T1000 (cell line): ENCODE measurements at regions not wholly inside any gene's neighbourhood (a gene's known extent, or its start where the extent isn't known, plus 50 kb on each side); places are given as distances from the start of the nearest gene placed in this dataset.

Experiments used
- DNase-seq: peaks from one replicate; lab custom pipeline; 2025; ENCODE audit warnings: mixed read lengths; lab: John Stamatoyannopoulos, UW

DNA sequence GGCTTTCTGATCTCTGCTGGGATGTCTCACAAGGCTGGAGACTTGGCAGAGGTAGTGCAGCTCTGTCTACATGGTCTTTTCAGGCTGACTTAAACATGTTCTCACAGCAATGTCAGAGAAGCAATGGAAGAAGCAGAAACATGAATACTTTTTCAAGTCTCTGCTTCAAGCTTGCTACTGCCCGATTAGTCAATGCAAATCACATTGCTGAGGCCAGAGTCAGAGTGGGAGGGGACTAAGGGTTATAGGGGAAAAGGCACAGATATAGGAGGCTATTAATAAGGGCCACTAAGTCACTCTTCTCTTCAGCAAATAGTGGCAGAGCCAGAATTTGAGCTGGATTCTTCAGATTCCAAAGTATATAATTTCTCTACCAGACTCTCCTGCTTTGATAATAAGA lies 390.5 kb downstream of the TMEM135 start:
- DNase-seq = no peak

DNA sequence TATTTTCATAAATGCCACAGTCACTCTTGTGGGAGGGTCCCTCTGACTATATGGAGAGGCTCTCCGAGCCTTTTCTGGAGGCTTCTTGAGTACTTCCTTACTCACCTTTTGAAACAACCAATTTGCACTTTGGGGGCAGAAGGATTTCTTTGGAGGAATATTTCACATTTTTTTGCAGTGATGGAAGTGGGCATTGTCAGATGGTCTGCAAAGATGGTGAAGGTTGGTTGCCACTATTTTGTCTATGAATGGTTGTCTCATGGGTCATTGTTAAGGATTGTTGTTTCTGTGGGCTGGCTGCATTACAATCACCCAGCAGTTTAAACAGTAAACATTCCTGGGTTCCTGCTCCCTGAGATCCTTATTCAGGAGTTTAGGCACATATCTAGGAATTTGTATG lies 388.2 kb downstream of the TMEM135 start:
- DNase-seq = no peak

DNA sequence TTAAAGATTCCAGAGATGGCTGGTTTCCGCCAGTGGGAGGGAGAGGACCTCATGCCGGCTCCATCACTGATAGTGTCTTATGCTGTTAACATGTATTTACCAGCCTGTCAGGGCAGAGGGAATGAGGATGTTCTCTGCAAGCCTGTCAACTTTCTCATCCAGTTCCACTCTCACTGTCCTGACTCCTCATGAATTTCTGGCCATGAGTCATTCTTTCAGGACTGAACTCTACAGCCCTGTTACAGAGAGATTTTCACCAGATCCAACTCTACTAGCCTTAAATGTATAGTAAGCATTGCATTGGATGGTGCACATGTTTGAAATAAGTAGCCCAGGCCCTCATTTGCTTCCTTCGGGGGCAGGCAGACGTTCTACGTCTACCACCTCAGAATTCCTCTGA lies 387.7 kb downstream of the TMEM135 start:
- no peak for DNase-seq

DNA sequence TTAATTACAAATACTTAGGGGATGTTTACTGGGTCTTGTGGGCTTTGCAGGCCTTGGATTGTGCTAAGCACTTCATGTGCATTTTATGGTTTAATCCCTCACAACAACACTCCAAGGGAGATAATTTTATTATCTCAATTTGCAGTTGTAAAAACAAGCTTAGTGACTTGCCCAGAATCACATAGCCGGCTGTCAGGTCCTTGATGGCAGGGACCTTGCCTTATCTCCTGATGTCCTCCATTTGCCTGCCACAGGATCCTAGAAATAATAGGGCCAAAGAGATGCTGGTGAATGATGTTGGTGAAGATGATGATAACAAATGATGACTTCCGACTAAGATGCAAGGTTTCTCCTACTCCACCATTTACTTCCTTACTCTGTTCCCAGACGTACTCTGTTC lies 385.4 kb downstream of the TMEM135 start:
- no peak for DNase-seq

DNA sequence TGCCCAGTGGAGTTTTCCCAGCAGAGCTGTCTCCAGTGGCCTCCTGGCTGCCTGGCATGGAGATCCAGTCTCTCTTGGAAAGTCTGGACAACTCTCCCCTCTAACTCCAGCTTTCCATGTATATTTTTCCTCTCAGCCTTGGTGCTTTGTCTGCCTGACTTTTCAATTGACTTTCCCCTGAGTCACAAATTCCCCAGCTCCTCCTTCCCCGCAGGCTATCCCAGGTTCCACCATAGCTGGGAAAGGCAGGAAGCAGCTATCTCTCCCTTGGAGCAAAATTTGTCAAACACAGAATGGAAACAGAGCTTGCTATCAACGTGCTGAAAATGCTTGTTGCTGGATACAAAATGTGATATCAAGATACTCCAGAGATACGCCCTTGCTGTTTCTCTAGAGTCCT lies 384.8 kb downstream of the TMEM135 start:
- DNase-seq = peak; percentile 32

DNA sequence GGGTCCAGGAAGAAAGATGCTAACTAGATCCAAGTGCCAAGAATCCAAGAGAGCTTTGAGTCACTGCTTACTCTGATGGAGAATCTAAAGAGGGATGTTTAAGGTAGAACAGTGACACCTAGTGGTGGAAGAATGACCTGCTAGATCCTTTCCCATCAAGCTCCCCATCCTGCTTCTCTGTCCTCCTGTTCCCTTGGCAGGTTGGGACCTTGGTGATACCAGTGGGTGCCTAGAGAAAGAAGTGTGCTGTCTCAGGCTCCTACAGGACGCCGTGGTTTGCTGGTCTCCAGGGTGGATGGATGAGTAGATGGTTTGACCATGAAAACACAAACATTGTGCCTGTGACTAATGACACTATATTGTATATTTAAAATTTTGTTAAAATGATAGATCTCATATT lies 383.7 kb downstream of the TMEM135 start:
- no peak for DNase-seq

DNA sequence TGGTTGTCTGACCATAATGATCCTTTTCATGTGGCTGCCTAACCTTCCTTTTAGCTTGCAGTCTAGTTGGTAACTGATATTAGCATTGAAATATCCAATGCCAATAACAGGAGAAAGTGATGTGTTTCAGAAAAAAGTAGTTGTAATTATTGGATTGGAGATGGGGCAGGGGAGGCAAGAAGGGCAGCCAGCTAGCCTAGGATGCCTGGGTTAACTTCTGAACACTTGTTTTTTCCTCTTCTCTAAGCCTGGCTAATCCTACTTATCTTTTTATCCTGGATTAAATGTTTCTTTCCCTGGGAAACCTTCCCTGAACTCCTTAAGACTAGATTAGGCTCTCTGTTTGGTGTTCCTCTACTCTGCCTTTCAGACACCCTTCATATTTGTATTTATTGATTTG lies 380.2 kb downstream of the TMEM135 start:
- DNase-seq = no peak

DNA sequence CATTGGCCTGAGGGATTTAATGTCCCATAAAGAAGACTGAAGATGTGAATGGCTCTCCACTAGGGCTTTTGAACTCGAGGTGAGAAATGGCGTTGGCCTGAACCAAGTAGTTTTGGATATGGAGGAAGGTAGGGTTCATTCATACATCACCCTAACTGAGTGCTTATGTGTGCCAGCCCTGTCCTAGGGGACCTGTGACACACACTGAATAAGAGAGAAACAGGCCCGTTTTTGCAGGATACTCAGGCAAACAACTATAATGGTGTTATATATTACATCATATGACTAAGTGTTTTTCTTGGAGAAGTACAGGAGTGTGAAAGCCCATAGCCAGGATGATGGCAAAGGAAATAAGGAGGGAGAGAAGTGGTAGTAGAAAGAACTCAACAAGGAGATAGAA lies 368.1 kb downstream of the TMEM135 start:
- no peak for DNase-seq

DNA sequence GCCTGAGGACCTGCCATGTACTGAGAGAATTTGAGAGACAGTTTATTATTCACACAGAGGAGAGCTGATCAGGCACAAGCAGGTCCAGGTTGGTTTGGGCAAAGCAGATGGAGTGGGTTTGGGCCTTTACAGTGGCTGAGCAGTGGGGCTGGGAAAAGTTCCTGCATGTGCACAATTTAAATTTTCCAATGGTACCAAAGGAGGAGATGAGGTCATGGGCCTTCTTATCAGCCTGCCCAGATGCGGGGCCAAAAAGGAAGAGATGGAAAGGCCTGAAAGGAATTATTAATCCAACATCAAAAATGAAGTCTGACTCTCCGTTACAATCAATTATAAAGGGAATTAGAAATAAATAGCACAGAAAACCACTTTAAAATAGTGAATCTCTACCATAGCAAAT lies 367.6 kb downstream of the TMEM135 start:
- no peak for DNase-seq

DNA sequence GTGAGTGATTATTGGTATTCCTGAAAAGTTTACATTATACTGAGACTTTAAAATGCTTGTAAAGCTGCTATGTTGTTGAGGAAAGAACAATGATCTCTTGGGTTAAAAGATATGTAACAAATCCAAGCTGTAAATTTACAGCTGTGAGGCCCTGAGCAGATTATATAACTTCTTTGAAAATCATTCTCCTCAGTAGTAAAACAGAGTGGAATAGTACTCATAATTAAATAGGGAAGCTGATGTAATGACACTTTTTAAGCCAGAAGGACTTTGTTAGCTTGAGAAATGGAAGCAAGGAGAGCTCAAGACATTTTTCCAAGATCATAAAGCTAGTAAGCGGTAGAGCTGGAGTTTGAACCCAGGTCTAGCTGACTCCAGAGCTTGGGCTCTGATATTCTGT lies 363.9 kb downstream of the TMEM135 start:
- no peak for DNase-seq

DNA sequence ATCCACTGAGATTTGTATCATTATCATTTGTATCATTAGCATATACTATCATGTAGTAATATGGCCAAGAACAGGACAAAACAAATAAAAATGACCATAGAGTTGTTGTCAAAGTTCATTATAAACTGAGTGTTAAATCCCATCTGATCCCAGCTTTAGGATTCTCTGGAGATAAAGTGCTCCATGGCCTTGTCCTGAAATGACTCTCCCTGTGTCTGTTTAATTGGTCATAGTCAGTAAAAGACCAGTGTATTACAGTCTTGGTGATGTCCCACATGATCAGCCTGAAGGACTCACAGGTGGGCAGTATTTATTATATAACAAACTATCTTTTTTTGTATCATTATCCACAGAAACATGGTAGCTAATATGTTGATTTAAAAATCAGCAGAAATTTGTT lies 361.6 kb downstream of the TMEM135 start:
- DNase-seq = no peak

DNA sequence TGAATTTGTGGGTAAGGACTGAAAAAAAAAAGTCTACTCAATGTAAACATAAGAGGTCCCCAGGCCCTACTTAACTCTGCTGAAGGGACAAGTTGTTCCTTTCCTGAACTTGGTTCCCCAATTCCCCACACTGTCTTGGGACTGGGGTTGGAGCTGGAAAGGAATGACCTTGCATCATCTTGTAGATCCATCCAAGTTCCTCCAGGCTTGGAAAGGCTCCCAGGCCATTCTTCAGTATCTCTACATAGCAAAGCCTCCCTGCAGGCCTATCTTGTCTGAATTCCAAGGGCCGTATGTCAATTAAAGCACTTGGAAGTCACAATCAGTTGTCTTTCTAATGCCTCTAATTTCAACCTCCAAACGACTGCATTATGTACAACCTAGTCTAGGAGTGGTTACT lies 361.2 kb downstream of the TMEM135 start:
- DNase-seq = no peak

DNA sequence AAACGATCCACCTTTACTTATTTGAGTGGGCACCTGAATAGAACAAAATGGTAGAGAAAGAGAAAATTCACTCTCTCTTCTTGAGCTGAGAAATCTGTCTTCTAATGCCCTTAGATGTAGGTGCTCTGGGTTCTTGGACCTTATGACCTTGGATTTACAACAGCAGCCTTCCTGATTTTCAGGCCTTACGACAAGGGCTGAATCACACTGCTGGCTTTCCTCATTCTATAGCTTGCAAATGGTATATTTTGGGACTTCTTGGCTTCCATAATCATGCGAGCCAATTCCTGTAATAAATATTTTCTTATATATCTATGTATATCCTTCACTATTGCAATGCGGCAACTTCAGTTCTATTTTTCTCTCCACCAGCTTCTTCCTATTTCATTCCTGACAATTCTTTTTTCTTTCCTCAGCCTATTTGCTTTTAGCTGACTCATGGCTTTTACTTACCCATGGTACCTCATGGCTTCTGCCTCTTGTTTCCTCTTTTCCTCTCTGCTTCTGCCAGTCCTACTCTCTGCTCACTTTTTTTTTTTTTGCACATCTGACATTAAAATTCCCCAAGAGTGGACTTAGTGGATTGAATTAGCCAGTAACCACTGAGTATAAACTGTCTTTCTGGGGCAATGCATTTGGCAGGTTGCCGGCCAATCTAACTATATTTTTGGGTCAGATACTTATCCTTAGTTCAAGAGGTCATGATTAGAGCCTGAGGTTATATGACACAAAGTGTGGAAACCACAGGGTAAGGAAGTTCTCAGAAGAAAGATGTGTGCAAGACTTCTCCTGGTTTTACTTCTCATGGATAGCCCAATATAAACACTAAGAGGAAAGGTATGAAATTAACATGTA lies 359.5 kb downstream of the TMEM135 start:
- DNase-seq = no peak

DNA sequence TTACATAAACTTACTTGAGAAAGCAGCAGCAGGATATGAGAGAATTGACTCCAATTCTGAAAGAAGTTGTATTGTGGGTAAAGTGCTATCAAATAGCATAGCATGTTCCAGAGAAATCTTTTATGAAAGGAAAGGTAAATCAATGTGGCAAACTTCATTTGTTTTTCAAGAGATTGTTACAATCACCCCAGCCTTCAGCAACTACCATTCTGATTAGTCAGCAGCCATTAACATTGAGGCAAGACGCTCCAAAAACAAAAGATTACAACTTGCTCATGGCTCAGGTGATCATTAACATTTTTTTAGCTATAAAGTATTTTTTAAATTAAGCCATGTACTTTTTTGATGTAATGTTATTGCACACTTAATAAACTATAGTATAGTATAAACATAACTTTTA lies 357.2 kb downstream of the TMEM135 start:
- no peak for DNase-seq

DNA sequence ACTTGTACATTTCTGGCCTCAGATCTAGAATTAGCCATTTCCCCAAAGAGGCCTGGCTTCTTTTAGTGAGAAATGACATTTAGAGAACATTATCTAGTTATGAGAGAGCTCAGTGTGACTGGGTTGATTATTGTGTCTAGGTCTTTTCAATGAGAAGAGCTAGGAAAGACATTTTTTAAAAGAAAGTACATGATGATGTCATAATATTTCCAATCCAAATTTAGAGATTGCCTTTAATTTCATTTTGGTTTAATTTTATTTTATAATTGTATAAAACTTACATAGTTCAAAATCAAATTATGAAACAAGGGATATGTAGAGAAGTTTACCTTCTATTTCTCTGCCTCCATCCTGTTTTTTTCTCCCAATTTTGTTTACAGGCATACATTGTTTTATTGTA lies 354.9 kb downstream of the TMEM135 start:
- no peak for DNase-seq

DNA sequence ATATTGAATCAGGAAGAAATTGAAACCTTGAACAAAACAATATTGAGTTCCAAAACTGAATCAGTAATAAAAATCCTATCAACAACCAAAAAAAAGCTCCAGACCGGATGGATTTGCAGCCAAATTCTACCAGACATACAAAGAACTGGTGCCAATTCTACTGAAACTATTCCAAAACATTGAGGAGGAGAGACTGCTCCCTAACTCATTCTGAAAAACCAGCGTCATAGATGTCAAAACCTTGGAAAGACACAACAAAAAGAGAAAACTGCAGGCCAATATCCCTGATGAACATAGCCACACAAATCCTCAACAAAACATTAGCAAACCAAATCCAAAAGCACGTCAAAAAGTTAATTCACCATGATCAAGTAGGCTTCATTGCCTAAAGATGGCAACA lies 353.8 kb downstream of the TMEM135 start:
- no peak for DNase-seq

DNA sequence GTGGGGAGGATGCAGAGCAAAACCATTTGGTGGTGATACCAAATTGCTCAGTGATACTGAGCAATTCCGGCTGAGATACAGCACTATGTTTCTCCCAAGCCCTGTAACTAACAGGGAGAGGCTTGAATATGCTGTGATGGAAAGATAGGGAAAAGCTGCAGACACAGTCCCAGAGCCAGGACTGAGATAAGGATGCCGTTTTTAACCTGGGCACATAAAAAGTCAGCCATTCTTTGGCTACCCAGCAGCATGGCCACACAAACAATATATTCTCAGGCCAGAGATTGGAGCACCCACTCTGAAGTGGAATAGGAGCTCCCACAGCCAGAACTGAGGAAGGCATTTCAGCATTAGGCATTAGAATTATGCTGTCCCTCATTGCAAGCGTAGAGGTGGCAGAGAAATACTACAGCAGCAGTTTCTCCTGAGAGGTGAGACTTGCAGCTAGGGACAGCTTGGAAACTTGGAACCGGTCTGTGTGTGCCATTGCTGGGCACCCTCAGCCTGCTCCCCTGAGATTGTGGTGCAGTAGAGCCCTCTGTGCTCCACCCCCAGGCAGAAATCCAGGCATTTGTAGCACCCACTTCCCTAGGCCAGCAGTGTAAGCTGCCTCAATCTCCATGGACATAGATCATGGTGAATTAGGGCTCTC lies 346.5 kb downstream of the TMEM135 start:
- no peak for DNase-seq

DNA sequence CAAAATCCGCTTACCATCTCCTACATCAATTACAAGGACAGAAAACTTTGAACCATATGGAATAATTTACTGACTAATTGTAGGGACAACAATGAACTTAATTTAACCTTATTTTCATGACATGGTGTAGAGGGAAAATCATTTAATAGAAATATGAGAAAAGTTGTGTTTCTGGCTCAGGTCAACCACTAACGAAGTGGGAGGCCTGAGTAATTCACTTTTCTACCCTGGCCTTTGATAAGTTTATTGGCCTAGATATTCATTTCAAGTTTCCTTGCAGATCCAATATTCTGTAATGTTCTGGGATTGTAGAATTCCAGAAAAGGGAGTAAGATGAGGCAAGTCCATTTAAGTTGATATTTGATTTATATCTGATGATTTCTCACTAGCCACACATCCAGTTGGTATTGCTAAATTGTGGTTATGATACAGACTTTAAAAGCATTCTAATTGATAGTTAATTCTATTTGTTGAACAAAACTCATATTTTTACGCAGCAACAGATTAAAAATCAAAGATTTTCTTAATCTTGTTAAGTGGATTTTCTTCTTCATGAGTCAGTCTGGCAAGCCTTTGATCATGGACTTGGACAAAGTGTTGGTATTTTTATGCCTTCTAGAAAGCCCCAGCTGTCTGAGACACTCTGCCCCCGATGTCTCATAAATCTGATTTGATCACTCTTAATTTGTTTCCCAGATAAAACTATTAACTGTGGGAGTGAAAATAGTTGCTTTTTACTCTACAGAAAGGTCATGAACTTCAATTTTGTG lies 336.5 kb downstream of the TMEM135 start:
- no peak for DNase-seq
